ENCODE measurements at regions not wholly inside any gene's neighbourhood (a gene's known extent, or its start where the extent isn't known, plus 50 kb on each side); places are given as distances from the start of the nearest gene placed in this dataset.
"Not testable (repeated sequence)": the region's sequence is repeated elsewhere in the genome, so short reads cannot be mapped to it uniquely, and the experiment has no call there.

DNA sequence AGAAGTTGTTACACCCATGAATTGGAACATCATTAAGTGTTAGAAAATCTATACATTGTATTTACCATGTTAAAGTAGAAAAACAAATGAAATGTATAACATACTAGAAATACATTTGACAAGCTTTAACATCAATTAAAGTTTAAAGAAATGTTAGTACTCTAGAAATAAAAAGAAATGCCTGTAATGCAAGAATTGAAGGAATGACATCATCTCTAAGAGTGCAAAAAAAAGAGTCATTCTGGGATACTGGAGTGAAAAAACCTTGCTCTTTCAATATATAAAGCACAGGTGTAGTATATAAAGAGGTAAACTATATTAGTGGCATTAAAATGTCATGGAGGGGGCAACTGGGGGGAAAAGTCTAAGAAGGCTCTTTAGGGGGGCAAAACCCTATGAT, 210.8 kb upstream of the PLD5 start:
- no peak for DNase-seq (ENCODE audit: low read depth)

DNA sequence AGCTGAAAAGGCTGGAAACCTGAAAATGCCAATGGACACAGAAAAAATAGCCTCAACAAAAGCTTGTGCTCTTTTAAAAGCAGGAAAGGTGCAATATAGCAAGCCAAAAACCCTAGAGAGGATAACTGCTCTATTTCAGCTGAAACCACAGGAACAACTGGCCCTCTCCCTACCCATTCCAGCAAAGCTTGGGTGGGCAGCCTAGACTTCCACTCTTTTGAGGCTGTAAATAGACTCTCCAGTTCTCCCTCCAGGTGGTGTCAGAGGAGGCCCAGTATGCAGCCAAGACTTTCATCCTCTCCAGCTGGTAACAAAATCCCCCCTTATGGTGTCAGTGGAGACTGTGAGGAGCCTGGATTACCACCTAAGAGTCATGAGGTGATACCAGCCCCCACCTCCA, 206.9 kb upstream of the PLD5 start:
- no peak for DNase-seq (ENCODE audit: low read depth)

DNA sequence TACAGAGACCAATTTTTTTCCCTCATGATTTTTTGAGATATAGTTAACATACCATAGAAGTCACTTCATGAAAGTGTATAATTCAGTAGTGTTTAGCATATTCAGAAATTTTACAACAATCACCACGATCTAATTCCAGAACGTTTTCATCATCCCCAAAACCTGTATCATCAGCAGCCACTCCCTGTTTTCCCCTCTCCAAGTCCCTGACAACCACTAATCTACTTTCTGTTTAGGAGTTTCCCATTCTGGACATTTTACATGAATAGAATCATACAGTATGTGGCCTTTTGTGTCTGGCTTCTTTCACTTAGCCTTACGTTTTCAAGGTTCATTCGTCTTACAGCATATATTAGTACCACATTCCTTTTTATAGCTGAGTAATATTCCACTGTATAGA, 204.2 kb upstream of the PLD5 start:
- DNase-seq (ENCODE audit: low read depth) = no peak

DNA sequence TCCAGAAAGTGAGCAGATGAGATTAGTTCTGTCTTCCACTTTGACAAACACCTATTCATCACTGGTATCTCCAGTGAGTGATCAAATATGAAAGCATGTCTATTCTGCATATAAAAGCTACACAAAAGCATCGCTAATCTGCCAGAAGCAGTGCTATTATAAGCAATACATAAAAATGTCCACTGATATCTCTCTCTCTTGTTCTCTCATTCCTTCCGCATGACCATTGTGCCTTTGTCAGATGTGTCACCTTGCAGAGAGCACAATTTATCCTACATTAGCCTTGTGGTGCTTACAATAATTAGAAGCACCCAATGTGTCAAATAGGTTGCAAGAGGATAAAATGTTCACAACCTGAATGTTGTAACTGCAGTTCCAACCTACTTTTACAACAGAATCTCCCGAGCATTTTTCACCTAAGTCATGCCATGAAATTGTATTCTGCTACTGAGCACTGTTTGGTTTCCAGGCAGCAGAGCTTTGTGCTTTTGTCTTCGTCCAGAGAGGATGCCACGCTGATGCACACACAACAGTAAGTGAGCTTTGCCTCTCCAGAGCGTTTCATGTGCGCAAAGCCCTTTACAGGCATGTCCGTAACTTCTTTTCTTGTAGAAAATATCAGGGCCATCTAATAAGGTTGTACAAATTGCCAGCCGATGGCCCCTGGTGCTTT, 198.7 kb upstream of the PLD5 start:
- DNase-seq (ENCODE audit: low read depth) = no peak

DNA sequence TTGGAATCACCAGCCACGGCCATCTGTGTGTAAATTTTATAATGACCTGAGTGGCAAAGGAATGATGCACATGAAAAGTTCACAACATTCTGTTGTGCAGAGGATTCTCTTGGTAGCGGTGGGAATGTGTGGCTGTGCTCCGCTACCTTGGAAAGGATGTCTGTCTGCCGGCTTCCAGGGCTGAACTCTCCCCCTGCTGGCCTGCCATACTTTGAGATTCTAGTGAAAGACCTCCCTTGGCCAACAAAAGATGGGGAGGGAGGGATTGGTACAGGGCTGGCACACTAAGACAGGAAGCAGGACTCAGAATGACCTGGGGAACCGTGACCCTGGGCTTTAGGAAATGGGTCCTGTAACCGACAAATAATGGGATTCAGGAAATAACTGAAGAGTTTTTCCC, 194.5 kb upstream of the PLD5 start:
- no peak for DNase-seq (ENCODE audit: low read depth)

- DNase-seq (ENCODE audit: low read depth) = no peak
Observed at GRCh38 chr1:242712248-242712647, 187.8 kb upstream of the PLD5 start.

GRCh38 chr1:242710847-242711246, 186.3 kb upstream of the PLD5 start:
- DNase-seq (ENCODE audit: low read depth) = no peak

DNA sequence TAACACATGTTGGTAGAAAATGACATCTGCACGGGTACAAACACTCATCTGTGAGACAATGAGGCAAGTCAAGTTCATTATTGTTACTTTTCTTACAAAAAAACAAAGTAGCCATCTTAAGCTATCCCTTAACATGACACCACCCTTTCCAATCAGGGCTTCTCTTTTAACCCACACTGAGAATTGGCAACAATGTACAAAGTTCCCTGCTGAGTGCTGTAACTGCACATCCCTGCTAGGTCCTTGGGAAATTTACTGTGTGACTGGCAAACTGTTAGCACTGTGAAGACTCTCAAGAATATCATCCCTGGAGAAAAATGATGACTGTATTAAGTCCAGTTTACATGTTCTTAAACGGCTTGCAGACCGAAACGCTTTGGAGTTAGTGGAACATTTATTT, 185.8 kb upstream of the PLD5 start:
- DNase-seq (ENCODE audit: low read depth) = no peak

DNA sequence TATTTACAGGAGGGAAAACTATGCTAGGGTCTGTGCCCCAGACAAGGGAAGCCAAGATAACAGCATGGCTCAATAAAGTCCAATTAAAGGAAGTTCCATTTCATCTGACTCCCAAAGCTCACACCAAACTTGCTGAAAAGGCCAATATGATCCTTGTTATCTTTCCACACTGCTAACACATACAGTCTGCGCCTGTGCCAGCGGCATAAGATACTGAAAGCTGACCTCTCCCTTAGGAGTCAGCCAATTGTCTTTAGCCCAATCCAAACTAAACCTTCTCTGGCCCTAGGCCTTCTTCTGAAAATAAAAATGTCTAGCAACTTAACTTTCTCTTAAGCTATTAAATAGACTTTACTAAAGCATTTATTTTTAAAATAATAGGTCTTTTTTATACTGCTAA, 179.0 kb upstream of the PLD5 start:
- DNase-seq (ENCODE audit: low read depth) = no peak

- no peak for DNase-seq (ENCODE audit: low read depth)
Observed at GRCh38 chr1:242692988-242693387, 168.5 kb upstream of the PLD5 start.

DNA sequence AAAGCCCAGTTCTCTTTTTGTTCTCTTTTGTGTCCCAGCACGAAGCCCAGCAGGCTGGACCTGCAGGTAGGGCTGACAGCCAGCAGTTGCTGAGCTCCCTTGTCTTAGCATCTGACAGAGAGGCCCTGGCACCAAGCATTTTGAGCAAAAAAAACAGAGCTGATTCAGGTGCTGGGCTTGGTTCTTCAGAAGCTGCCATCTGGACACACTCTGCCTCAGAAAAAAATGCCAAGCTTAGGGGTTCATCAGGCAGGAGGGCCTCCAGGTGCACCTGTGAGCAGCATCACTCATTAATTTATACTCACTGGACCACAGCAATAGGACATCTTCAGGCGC, 167.1 kb upstream of the PLD5 start:
- no peak for DNase-seq (ENCODE audit: low read depth)

DNA sequence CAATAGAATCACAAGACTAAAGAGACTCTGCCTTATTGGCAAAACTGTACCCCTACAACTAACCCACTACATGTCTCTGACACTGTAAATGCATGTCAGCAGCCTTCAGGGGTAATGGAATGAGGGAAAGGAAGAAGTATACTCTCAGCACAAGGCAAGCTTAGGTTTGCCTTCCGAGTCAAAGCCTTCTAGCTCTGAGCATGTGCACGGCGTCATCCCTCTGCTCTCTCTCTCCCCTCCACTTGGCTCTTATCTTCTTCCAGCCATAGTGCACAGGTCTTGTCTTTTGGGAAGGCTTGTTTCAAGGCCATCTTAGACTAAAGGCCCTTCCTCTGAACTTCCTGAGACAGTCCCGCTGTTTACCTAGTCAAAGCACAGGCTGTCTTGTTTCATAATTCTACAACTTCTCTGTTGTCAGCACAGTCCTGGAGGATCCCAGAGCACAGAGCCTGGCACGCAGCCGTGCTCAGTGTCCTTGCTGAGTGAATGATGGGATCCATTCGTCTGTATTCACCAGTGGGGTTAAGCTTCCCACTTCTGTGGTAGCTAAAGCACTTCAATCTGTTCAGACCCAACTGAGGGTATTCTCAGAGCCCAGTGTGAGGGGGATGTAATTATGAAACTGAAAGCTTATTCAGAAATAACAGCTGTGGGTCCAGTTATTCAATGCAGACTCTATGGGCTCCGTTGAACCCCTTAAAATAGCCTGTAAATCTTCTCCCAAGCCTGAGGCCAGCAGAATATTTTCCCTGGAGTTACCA, 166.5 kb upstream of the PLD5 start:
- no peak for DNase-seq (ENCODE audit: low read depth)

GRCh38 chr1:242689378-242689777, 164.9 kb upstream of the PLD5 start:
- no peak for DNase-seq (ENCODE audit: low read depth)

- no peak for DNase-seq (ENCODE audit: low read depth)
Observed at GRCh38 chr1:242674951-242675645, 150.6 kb upstream of the PLD5 start.

DNA sequence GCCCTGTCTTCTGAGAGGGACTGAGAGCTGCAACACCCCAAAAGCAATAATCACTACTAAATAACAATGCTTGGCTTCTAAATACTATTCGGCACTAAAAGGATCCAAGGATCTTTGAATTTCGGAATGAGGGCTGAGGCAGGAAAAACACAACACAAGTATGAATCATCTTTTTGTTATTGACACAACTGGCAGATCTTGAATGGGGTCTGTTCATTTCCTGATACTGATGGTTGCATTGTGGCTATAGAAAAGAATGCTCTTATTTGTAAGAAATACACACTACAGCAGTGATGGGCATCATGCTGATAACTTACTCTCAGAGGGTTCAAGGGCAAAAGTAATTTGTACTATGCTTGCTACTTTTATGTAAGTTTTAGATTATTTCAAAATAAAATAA, 149.2 kb upstream of the PLD5 start:
- DNase-seq (ENCODE audit: low read depth) = no peak

DNA sequence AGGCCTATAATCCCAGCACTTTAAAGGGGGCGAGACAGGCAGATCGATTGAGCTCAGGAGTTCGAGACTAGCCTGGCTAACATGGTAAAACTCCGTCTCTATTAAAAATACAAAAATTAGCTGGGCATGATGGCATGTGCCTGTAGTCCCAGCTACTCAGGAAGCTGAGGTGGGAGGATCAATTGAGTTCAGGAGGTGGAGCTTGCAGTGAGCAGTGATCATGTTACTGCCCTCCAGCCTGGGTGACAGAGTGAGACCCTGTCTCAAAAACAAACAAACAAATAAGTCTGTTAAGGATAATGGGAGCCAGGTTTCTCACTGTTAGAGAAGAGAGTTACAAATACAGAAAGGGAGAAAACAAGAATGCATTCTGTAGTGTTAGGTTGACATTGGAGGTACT, 148.7 kb upstream of the PLD5 start:
- DNase-seq (ENCODE audit: low read depth) = not testable (repeated sequence)

DNA sequence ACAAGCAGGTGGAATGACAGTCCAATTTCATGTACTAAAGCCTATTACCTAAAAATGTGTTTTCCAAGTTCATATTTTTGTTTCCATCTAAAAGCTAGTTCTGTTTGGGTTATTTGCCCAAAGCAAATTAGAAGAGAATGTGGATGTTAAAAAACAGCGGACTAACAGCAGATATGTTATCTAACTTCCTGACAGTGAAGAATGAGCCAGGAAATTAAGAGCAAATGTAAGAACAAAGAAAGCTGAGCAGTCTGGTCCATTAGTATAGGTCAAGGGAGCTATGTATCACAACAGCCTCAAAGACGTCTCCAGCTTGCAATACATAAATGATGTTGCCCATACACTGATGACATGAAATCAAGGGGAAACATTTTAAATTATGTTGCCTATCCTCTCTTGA, 145.5 kb upstream of the PLD5 start:
- no peak for DNase-seq (ENCODE audit: low read depth)

DNA sequence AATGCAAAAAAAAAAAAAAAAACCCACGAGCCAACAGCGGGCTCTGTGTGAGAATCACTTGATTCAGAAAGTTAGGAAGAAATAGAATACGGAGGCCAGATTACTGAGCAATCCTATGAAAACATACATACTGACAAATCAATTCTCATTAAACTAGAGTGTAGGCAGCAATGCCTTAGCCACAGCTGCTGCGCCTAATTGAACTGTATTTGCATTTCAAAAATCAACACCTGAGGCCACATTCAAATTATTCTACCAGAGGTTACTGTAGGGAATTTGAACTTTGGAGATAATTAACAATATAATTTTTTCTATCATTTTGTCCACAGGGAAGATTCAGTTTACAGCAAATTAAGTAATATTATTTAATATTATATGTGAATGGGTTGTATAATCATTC, 138.4 kb upstream of the PLD5 start:
- DNase-seq (ENCODE audit: low read depth) = no peak

GRCh38 chr1:242653772-242654171, 129.3 kb upstream of the PLD5 start:
- DNase-seq (ENCODE audit: low read depth) = not testable (repeated sequence)

- DNase-seq (ENCODE audit: low read depth) = no peak
Observed at GRCh38 chr1:242651817-242652216, 127.3 kb upstream of the PLD5 start.

GRCh38 chr1:242641461-242641860, 117.0 kb upstream of the PLD5 start:
- no peak for DNase-seq (ENCODE audit: low read depth)

DNA sequence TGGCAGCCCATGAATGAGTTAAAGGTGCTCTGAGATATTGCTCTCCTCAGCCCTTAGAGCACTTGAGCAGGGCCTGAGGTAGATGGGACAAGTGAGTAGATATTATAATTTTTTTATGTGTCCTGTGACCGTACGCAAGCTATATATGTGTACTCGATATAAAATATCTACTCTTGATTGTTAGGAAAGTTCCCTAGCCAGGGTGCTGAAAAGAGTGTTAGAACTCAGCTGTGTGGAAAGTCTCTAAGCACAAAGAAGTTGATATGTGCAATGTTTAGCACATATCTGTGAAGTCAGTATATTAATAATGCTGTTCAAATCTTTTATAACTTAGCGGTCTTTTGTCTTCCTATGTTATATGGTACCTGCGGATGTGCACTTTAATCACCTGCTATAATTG, 114.6 kb upstream of the PLD5 start:
- DNase-seq (ENCODE audit: low read depth) = no peak

DNA sequence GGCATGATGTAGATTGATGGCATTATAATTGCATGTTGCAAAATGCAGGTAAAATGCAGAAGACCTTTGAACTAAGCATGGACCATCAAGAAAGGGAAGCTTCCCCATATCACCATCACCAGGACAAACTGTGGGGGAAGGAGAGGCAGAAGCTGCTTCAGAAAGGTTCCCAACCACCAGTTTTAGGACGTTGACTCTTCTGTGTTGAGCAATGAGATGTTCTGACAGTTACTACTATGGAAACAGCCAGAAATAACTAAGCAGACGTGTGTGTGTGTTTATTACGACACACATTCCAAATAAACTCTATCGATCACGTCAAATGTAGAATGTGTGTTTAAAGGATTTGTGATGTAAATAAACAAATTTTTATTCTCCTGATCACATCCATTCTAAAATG, 110.2 kb upstream of the PLD5 start:
- no peak for DNase-seq (ENCODE audit: low read depth)

DNA sequence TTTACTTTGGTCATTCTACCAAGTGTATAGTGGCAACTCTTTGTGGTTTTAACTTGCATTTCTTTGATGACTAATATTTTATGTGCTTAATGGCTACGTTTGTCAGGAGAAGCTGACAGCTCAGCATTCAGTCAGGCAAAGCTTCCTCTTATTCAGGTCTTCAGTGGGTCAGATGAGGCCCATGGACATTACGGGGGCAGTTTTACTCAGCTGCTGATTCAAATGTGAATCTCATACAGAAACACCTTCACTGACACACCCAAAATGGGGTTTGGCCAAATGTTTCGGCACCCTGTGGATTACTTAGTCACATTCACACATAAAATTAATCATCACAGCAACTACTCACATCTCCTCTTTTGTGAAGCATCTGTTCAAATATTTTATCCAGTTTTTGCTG, 104.9 kb upstream of the PLD5 start:
- DNase-seq (ENCODE audit: low read depth) = no peak
